Fibroblast of villous mesenchyme (primary cell): ENCODE measurements at regions not wholly inside any gene's neighbourhood (a gene's known extent, or its start where the extent isn't known, plus 50 kb on each side); places are given as distances from the start of the nearest gene placed in this dataset.

Experiments
- DNase-seq: peaks from one replicate; pipeline ENCODE4 v3.0.0-alpha.2; 2010; ENCODE audit warnings: low read depth
- H3K4me3 ChIP-seq: 2 replicates; pipeline ENCODE4 v1.5.1; 2011; ENCODE audit warnings: low read depth, mild to moderate bottlenecking, low read length
- CTCF ChIP-seq: IDR thresholded peaks from 2 replicates; pipeline ENCODE4 v1.5.1; 2012; ENCODE audit warnings: low read depth, mild to moderate bottlenecking, low read length; ENCODE audit not compliant: insufficient read depth

- H3K4me3 ChIP-seq = no peak overlapping the region
- no peak for DNase-seq
- no peak for TF ChIP-seq CTCF
These were observed 127.9 kb downstream of the ENGASE start for GRCh38 chr17:79202480-79202879.

GRCh38 chr17:79201536-79202227 lies 127.1 kb downstream of the ENGASE start:
- H3K4me3 ChIP-seq = no peak overlapping the region
- DNase-seq = no peak
- TF ChIP-seq CTCF = no peak

- TF ChIP-seq CTCF = no peak
These were observed 126.5 kb downstream of the ENGASE start for GRCh38 chr17:79201119-79201518.

GRCh38 chr17:79196913-79197312 lies 122.3 kb downstream of the ENGASE start:
- no peak for TF ChIP-seq CTCF
- DNase-seq = no peak
- H3K4me3 ChIP-seq = no peak overlapping the region

More at GRCh38 chr17:79201119-79201518, 126.5 kb downstream of the ENGASE start:
- DNase-seq = no peak
- H3K4me3 ChIP-seq = no peak overlapping the region

- DNase-seq = peak; percentile 30
- H3K4me3 ChIP-seq = no peak overlapping the region
- TF ChIP-seq CTCF = no peak
These were observed 118.1 kb downstream of the ENGASE start for GRCh38 chr17:79192503-79193351.

GRCh38 chr17:79191270-79191934 lies 116.8 kb downstream of the ENGASE start:
- TF ChIP-seq CTCF = no peak
- H3K4me3 ChIP-seq = no peak overlapping the region
- DNase-seq = no peak
